CD8-positive, alpha-beta memory T cell (primary cell): ENCODE measurements at regions not wholly inside any gene's neighbourhood (a gene's known extent, or its start where the extent isn't known, plus 50 kb on each side); places are given as distances from the start of the nearest gene placed in this dataset.

Source experiments
- CTCF ChIA-PET: fragments of 350-600 bp; sonication (Branson Sonifier 250); formaldehyde crosslinking; loops from one replicate; lab custom pipeline; 2021; ENCODE audit warnings: antibody characterized with exemption; lab: Charles Lee
- POLR2A ChIA-PET: fragments of 350-600 bp; sonication (Branson Sonifier 250); formaldehyde crosslinking; loops from one replicate; lab custom pipeline; 2021; ENCODE audit warnings: antibody characterized with exemption; lab: Charles Lee
- DNase-seq, 5 donors: peaks; one replicate each; pipeline versions ENCODE4 v3.0.0 to v3.0.0-alpha.2; 2020 to 2022; ENCODE audit warnings: mixed read lengths in 1 of 5
- H3K27ac ChIP-seq: one replicate; pipeline ENCODE4 v1.7.0; 2013; ENCODE audit warnings: low read depth, mild to moderate bottlenecking, low read length, moderate library complexity
- H3K27me3 ChIP-seq: 2 replicates; pipeline ENCODE4 v1.7.0; 2013; ENCODE audit warnings: low read length, mild to moderate bottlenecking; ENCODE audit not compliant: insufficient read depth, poor library complexity, severe bottlenecking
- H3K36me3 ChIP-seq: 2 replicates; pipeline ENCODE4 v1.7.0; 2013; ENCODE audit warnings: mild to moderate bottlenecking, low read length, moderate library complexity; ENCODE audit not compliant: insufficient read depth
- H3K4me1 ChIP-seq: 2 replicates; pipeline ENCODE4 v1.7.0; 2013; ENCODE audit warnings: mild to moderate bottlenecking, low read length, moderate library complexity; ENCODE audit not compliant: insufficient read depth
- H3K4me3 ChIP-seq: 2 replicates; pipeline ENCODE4 v1.7.0; 2013; ENCODE audit warnings: mild to moderate bottlenecking, low read length
- H3K9me3 ChIP-seq: 2 replicates; pipeline ENCODE4 v1.7.0; 2013; ENCODE audit warnings: mild to moderate bottlenecking, low read length
- H3K27ac Mint-ChIP-seq, 8 donors: one replicate each; pipeline ENCODE4 v1.8.0; 2020 to 2021; ENCODE audit warnings: mixed read lengths in 8 of 8, mild to moderate bottlenecking in 6 of 8, inconsistent platforms in 3 of 8, moderate library complexity in 3 of 8
- H3K27me3 Mint-ChIP-seq, 2 donors: one replicate each; pipeline ENCODE4 v1.8.0; 2020 to 2021; ENCODE audit warnings: mixed read lengths in 2 of 2, mild to moderate bottlenecking in 1 of 2, moderate library complexity in 1 of 2
- H3K36me3 Mint-ChIP-seq, 3 donors: one replicate each; pipeline ENCODE4 v1.8.0; 2020 to 2021; ENCODE audit warnings: mixed read lengths in 3 of 3, inconsistent platforms in 1 of 3, mild to moderate bottlenecking in 1 of 3
- H3K4me1 Mint-ChIP-seq, 3 donors: one replicate each; pipeline ENCODE4 v1.8.0; 2020 to 2021; ENCODE audit warnings: mixed read lengths in 3 of 3, inconsistent platforms in 1 of 3, mild to moderate bottlenecking in 1 of 3
- H3K4me3 Mint-ChIP-seq, 7 donors: one replicate each; pipeline ENCODE4 v1.8.0; 2020 to 2021; ENCODE audit warnings: mixed read lengths in 7 of 7, mild to moderate bottlenecking in 6 of 7, moderate library complexity in 4 of 7, inconsistent platforms in 2 of 7
- H3K9me3 Mint-ChIP-seq, 5 donors: one replicate each; pipeline ENCODE4 v1.8.0; 2020 to 2022; ENCODE audit warnings: mixed read lengths in 5 of 5, mild to moderate bottlenecking in 3 of 5, moderate library complexity in 2 of 5, inconsistent platforms in 1 of 5

DNA sequence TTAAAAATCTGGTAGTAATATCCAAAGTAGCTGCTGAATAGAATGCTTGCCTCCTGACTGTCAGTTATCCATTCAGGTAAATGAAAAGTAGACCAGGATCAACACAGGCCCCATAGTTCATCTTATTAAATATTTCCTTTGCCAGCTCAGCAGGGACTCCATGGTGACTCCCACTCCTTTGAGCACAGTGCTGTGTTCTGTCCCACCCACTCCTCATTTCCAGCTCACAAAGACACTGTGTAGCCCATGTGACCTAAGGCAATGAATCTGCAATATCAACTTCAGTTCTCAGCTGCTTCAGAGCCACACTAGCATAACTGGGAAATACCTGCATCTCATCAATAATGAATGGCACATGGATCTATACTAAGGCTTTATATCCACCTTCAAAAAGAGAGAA, 189.5 kb upstream of the MANEA start:
- ChIA-PET POLR2A (no interaction called here), CTCF (no interaction called here)
- no peaks in the 10 kb centered on the region for H3K9me3 ChIP-seq
- Mint-ChIP-seq H3K27me3 (no peaks in the 10 kb centered on the region), H3K9me3 (peaks cover 0 to 3% (median 0%) of the 10 kb centered on the region in 5 donors), H3K36me3 (no peaks in the 10 kb centered on the region), H3K27ac (no peak overlapping the region), H3K4me1 (no peaks in the 10 kb centered on the region), H3K4me3 (no peak overlapping the region)
- no peaks in the 10 kb centered on the region for H3K27me3 ChIP-seq
- H3K36me3 ChIP-seq = no peaks in the 10 kb centered on the region
- DNase-seq = no peak
- no peak overlapping the region for H3K27ac ChIP-seq
- no peak overlapping the region for H3K4me3 ChIP-seq
- no peaks in the 10 kb centered on the region for H3K4me1 ChIP-seq

DNA sequence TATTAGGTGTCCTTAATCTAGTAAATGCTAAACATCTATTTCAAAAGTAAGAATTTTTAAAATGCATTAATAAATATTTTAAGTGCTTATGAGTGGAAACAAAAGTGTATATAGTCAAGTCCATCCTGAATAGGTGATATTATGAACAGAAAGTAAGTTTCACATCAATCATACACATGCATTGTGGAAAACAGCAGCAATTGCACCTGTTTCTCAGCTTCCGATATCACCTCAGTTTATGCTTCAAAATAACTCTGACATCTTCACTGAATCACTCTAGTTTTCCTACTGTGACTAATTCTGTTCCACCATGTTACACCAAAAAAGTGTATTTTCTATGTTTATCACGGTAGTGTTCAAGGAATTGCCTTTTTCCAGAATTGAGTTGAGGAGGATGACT, 172.6 kb upstream of the MANEA start:
- H3K27me3 ChIP-seq = no peaks in the 10 kb centered on the region
- no peak overlapping the region for H3K27ac ChIP-seq
- H3K36me3 Mint-ChIP-seq = no peaks in the 10 kb centered on the region
- POLR2A ChIA-PET = no interaction called here
- H3K27ac Mint-ChIP-seq = no peak overlapping the region
- no peaks in the 10 kb centered on the region for H3K4me1 Mint-ChIP-seq
- no peaks in the 10 kb centered on the region for H3K27me3 Mint-ChIP-seq
- no peaks in the 10 kb centered on the region for H3K9me3 Mint-ChIP-seq
- no peak for DNase-seq
- H3K9me3 ChIP-seq = no peaks in the 10 kb centered on the region
- H3K36me3 ChIP-seq = no peaks in the 10 kb centered on the region
- no peak overlapping the region for H3K4me3 Mint-ChIP-seq
- no peak overlapping the region for H3K4me3 ChIP-seq
- CTCF ChIA-PET = no interaction called here
- no peaks in the 10 kb centered on the region for H3K4me1 ChIP-seq

DNA sequence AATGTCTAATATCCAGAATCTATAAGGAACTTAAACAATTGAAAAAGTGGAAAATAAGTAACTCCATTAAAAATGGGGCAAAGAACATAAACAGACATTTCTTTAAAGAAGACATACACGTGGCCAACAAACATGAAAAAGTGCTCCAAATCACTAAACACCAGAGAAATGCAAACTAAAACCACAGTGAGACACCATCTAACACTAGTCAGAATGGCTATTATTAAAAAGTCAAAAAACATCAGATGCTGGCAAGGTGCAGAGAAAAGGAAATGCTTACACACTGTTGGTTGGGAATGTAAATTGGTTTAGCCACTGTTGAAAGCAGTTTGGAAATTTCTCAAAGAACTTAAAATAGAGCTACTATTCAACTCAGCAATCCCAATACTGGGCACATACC, 169.2 kb upstream of the MANEA start:
- DNase-seq = no peak
- peaks cover 0 to 2% (median 0%) of the 10 kb centered on the region in 5 donors for H3K9me3 Mint-ChIP-seq
- ChIA-PET CTCF (no interaction called here), POLR2A (no interaction called here)
- Histone ChIP-seq H3K4me3 (no peak overlapping the region), H3K9me3 (no peaks in the 10 kb centered on the region), H3K27me3 (no peaks in the 10 kb centered on the region), H3K4me1 (no peaks in the 10 kb centered on the region), H3K27ac (no peak overlapping the region), H3K36me3 (no peaks in the 10 kb centered on the region)
- no peak overlapping the region for H3K4me3 Mint-ChIP-seq
- no peaks in the 10 kb centered on the region for H3K4me1 Mint-ChIP-seq
- H3K36me3 Mint-ChIP-seq = no peaks in the 10 kb centered on the region
- no peaks in the 10 kb centered on the region for H3K27me3 Mint-ChIP-seq
- no peak overlapping the region for H3K27ac Mint-ChIP-seq

DNA sequence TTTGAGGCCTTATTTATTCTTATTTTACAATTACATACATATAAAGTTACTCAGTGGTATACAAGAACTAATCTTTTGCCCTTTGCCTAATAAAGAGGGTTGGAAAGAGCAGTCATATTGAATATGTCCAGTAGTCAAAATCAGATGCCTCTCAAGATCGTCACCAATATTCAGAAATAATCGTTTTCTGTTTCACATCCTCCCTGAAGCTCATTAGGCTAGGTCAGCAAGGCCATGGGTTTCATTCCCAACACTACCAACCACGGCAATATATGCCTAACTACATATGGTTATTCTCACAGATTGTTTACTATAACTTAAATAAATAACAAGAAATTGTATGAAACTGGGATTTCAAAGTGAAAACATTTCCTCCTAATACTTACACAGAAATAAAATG, 167.2 kb upstream of the MANEA start:
- Histone ChIP-seq H3K4me1 (no peaks in the 10 kb centered on the region), H3K27ac (no peak overlapping the region), H3K4me3 (no peak overlapping the region), H3K36me3 (no peaks in the 10 kb centered on the region), H3K9me3 (no peaks in the 10 kb centered on the region), H3K27me3 (no peaks in the 10 kb centered on the region)
- Mint-ChIP-seq H3K27me3 (no peaks in the 10 kb centered on the region), H3K27ac (no peak overlapping the region), H3K4me3 (no peak overlapping the region), H3K9me3 (peaks cover 0 to 2% (median 0%) of the 10 kb centered on the region in 5 donors), H3K4me1 (no peaks in the 10 kb centered on the region), H3K36me3 (no peaks in the 10 kb centered on the region)
- ChIA-PET CTCF (no interaction called here), POLR2A (no interaction called here)
- DNase-seq = no peak

DNA sequence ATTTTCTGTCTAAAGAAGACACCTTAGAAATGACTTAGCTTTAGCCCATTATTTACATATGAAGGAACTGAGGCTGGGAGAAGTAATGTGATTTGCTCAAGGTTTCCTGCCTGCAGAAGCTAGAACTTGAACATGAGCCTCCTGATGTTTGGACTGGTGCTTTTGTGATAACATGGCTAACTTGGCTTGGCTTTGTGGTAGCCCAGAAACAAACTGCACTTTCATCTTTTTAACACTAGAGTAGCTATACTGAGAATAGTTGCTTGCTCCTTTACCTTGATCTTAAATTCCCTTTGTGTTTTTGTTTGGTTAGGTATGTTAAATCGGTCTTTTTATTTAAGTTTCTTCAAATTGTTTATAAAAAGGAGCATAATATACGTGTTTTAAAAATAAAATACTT, 163.5 kb upstream of the MANEA start:
- Histone ChIP-seq H3K9me3 (no peaks in the 10 kb centered on the region), H3K36me3 (no peaks in the 10 kb centered on the region), H3K27me3 (no peaks in the 10 kb centered on the region), H3K27ac (no peak overlapping the region), H3K4me1 (no peaks in the 10 kb centered on the region), H3K4me3 (no peak overlapping the region)
- POLR2A ChIA-PET = no interaction called here
- no peak for DNase-seq
- H3K36me3 Mint-ChIP-seq = no peaks in the 10 kb centered on the region
- peaks cover 0 to 2% (median 0%) of the 10 kb centered on the region in 5 donors for H3K9me3 Mint-ChIP-seq
- no peak overlapping the region for H3K4me3 Mint-ChIP-seq
- H3K27ac Mint-ChIP-seq = no peak overlapping the region
- no peaks in the 10 kb centered on the region for H3K4me1 Mint-ChIP-seq
- H3K27me3 Mint-ChIP-seq = peaks cover 0 to 1% of the 10 kb centered on the region in 2 donors
- CTCF ChIA-PET = no interaction called here

DNA sequence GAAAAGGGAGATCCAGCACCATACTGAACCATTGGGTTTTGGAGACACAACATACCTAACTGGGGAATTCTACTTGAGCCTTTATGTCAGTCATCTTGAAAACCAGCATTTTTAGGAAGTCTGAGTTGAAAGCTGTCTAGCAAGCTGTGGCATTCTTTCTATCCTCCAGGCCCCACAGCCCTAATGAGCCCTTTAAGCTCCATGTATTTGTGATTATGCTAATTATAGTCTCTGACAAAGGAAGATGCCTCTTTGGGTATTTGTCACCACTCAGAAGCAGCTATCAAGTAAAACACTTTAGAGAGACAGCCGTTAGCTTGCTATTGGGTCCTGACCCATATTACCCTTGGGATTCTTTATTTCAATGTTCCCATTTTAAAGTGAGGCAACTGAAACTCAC, 159.5 kb upstream of the MANEA start:
- no peaks in the 10 kb centered on the region for H3K36me3 Mint-ChIP-seq
- ChIA-PET POLR2A (no interaction called here), CTCF (no interaction called here)
- no peaks in the 10 kb centered on the region for H3K4me1 Mint-ChIP-seq
- no peaks in the 10 kb centered on the region for H3K36me3 ChIP-seq
- peaks cover 10% of the 10 kb centered on the region for H3K9me3 ChIP-seq
- H3K27me3 ChIP-seq = no peaks in the 10 kb centered on the region
- H3K4me3 Mint-ChIP-seq = no peak overlapping the region
- H3K4me3 ChIP-seq = no peak overlapping the region
- H3K27me3 Mint-ChIP-seq = peaks cover 1 to 6% of the 10 kb centered on the region in 2 donors
- DNase-seq = no peak
- H3K4me1 ChIP-seq = no peaks in the 10 kb centered on the region
- H3K9me3 Mint-ChIP-seq = peaks cover 5 to 16% (median 12%) of the 10 kb centered on the region in 5 donors
- no peak overlapping the region for H3K27ac Mint-ChIP-seq
- no peak overlapping the region for H3K27ac ChIP-seq

DNA sequence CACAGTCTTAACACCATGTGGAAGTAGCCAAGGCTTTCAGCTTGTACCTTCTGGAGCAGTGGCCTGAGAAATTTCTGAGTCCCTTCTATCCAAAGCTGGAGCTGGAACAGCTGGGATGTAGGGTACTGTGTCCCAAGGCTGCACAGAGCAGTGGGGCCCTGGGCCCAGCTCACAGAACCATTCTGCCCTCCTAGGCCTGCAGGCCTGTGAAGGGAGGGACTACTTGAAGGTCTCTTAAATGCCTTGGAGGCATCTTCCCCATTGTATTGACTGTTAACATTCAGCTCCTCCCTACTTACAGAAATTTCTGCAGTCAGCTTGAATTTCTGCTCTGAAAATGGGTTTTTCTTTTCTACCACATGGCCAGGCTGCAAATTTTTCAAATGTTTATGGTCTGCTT, 156.5 kb upstream of the MANEA start:
- no peak overlapping the region for H3K27ac Mint-ChIP-seq
- H3K36me3 ChIP-seq = no peaks in the 10 kb centered on the region
- DNase-seq = no peak
- POLR2A ChIA-PET = no interaction called here
- CTCF ChIA-PET = no interaction called here
- peaks cover 5 to 16% (median 12%) of the 10 kb centered on the region in 5 donors for H3K9me3 Mint-ChIP-seq
- H3K27ac ChIP-seq = no peak overlapping the region
- H3K27me3 Mint-ChIP-seq = peaks cover 0 to 6% of the 10 kb centered on the region in 2 donors
- no peaks in the 10 kb centered on the region for H3K4me1 Mint-ChIP-seq
- no peaks in the 10 kb centered on the region for H3K4me1 ChIP-seq
- H3K4me3 ChIP-seq = no peak overlapping the region
- H3K36me3 Mint-ChIP-seq = no peaks in the 10 kb centered on the region
- peaks cover 10% of the 10 kb centered on the region for H3K9me3 ChIP-seq
- H3K27me3 ChIP-seq = no peaks in the 10 kb centered on the region
- no peak overlapping the region for H3K4me3 Mint-ChIP-seq

DNA sequence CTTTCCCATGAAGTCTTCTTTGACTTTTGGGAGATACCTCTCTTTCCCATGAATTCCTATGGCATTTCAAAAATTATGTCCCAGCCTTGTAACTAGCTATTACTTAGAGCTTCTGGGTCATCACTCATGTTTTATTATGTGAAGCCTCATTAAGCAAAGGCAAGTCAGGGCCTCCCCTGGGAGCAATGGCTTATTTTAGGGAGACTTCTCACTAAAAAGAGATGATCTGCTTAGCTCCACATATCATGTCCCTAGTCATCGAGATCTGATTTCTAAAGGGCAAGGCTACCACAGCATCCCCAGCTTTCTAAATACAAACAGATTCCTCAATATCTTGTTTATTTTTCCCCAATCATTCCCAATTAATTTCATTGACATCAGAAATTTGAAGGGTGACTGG, 154.0 kb upstream of the MANEA start:
- peaks cover 10% of the 10 kb centered on the region for H3K9me3 ChIP-seq
- no peak overlapping the region for H3K27ac Mint-ChIP-seq
- CTCF ChIA-PET = no interaction called here
- H3K9me3 Mint-ChIP-seq = peaks cover 5 to 16% (median 12%) of the 10 kb centered on the region in 5 donors
- H3K27ac ChIP-seq = no peak overlapping the region
- no peak for DNase-seq
- no peaks in the 10 kb centered on the region for H3K4me1 Mint-ChIP-seq
- H3K4me1 ChIP-seq = no peaks in the 10 kb centered on the region
- no peaks in the 10 kb centered on the region for H3K36me3 ChIP-seq
- POLR2A ChIA-PET = no interaction called here
- no peak overlapping the region for H3K4me3 Mint-ChIP-seq
- H3K27me3 ChIP-seq = no peaks in the 10 kb centered on the region
- peaks cover 0 to 6% of the 10 kb centered on the region in 2 donors for H3K27me3 Mint-ChIP-seq
- no peak overlapping the region for H3K4me3 ChIP-seq
- H3K36me3 Mint-ChIP-seq = no peaks in the 10 kb centered on the region
